Esophagus squamous epithelium (tissue), 5 donors: ENCODE measurements at regions not wholly inside any gene's neighbourhood (a gene's known extent, or its start where the extent isn't known, plus 50 kb on each side); places are given as distances from the start of the nearest gene placed in this dataset.

Source experiments
- DNase-seq: peaks from one replicate; lab custom pipeline; 2025; lab: John Stamatoyannopoulos, UW
- H3K27ac ChIP-seq, 4 donors: fragments of 200-600 bp; sonication (generic); one replicate each; pipeline ENCODE4 v1.5.1; 2016 to 2019; ENCODE audit warnings: mild to moderate bottlenecking in 1 of 4
- H3K27me3 ChIP-seq, 4 donors: fragments of 200-600 bp; sonication (generic); 1 replicate in 3 of 4; 2 replicates in 1 of 4; pipeline versions ENCODE4 v1.5.1 to v1.6.0; 2017 to 2021; ENCODE audit warnings: antibody characterized with exemption in 1 of 4
- H3K36me3 ChIP-seq, 3 donors: fragments of 200-600 bp; sonication (generic); one replicate each; pipeline ENCODE4 v1.5.1; 2016 to 2019
- H3K4me1 ChIP-seq, 3 donors: fragments of 200-600 bp; sonication (generic); one replicate each; pipeline ENCODE4 v1.5.1; 2017 to 2019
- H3K4me3 ChIP-seq, 4 donors: fragments of 200-600 bp; sonication (generic); 1 replicate in 3 of 4; 2 replicates in 1 of 4; pipeline ENCODE4 v1.5.1; 2016 to 2019; ENCODE audit warnings: mild to moderate bottlenecking in 2 of 4, moderate library complexity in 1 of 4
- H3K9me3 ChIP-seq, 3 donors: fragments of 200-600 bp; sonication (generic); one replicate each; pipeline ENCODE4 v1.5.1; 2016 to 2019
- POLR2A ChIP-seq, 4 donors: fragments of 450-650 bp; IDR thresholded peaks; one replicate each; pipeline ENCODE4 v1.6.1; 2017; ENCODE audit warnings: antibody characterized with exemption in 4 of 4, mild to moderate bottlenecking in 4 of 4, moderate library complexity in 3 of 4
- WGBS, 2 donors: methylation state at CpG; one replicate each; pipeline ENCODE4 v1.1.5; 2018; 5-methylcytosine and 5-hydroxymethylcytosine counted together
- intact Hi-C: fragments of 100-400 bp; cut with DNase I; formaldehyde crosslinking; loops from one replicate; pipeline ENCODE4 v1.15.0; 2022
- TF ChIP-seq, protein P1 (sequence below), 6 experiments: fragments of 450-650 bp in 4 of 6; fragments of 200-600 bp in 2 of 6; sonication (generic) in 2 of 6; IDR thresholded peaks; one replicate each; pipeline ENCODE4 v1.5.1; 2016 to 2019; ENCODE audit warnings: antibody characterized with exemption in 6 of 6, mild to moderate bottlenecking in 4 of 6, moderate library complexity in 4 of 6
- donor health status: DM: yes; HTN: yes; CAD: no.

DNA sequence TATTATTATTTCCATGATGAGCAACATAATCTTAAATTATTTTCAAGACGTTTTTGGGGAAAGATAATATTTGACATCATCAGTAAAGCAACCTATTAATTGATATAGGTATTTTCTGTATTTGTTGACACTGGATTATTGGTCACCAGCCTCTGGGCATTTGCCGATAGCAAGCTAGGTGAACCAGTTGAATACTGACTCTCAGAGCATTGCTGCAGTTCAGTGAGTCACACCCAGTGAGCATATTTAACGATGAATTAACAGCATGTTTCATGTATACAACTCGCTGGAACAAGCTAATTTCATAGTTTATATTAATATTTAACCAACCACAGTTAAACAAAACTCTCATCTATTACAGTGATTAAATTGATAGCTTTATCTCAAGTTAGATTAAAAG is 1006.0 kb upstream of the DIAPH2 start:
- WGBS, 2 donors: 26 to 67% methylated on average over 4 of the region's 4 CpGs
- no peak for DNase-seq
- Histone ChIP-seq H3K36me3 (no peaks in the 10 kb centered on the region), H3K4me3 (no peak overlapping the region), H3K4me1 (peaks cover 0 to 32% (median 3%) of the 10 kb centered on the region in 3 donors), H3K27me3 (no peaks in the 10 kb centered on the region), H3K9me3 (no peaks in the 10 kb centered on the region), H3K27ac (peak overlapping the region in 1 of 4 donors; percentile 28)
- intact Hi-C loops: no loop called here
- TF ChIP-seq, protein P1, sequence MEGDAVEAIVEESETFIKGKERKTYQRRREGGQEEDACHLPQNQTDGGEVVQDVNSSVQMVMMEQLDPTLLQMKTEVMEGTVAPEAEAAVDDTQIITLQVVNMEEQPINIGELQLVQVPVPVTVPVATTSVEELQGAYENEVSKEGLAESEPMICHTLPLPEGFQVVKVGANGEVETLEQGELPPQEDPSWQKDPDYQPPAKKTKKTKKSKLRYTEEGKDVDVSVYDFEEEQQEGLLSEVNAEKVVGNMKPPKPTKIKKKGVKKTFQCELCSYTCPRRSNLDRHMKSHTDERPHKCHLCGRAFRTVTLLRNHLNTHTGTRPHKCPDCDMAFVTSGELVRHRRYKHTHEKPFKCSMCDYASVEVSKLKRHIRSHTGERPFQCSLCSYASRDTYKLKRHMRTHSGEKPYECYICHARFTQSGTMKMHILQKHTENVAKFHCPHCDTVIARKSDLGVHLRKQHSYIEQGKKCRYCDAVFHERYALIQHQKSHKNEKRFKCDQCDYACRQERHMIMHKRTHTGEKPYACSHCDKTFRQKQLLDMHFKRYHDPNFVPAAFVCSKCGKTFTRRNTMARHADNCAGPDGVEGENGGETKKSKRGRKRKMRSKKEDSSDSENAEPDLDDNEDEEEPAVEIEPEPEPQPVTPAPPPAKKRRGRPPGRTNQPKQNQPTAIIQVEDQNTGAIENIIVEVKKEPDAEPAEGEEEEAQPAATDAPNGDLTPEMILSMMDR (IDR thresholded peaks at IDR 0.05): no peak
- no peak for TF ChIP-seq POLR2A (IDR thresholded peaks at IDR 0.05)

DNA sequence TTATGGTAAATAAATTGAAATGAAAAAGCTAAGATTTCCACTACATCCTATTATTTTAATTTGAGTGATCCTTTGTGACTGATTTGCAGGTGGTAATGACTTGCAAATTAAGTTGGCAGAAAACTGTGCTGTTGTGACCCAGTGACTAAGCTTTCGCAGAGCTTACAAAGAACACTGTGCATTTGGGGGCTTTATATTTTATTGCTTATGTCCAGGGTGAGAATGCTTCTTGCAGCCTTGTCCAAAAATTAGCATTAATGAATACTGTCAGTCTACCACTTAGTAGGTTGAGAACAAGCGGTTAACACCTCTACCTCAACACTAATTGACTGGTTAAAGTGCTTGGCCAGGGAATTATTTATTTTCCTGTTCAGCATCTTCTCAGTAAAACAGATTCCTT is 991.3 kb upstream of the DIAPH2 start:
- Histone ChIP-seq H3K27ac (no peak overlapping the region), H3K4me1 (no peaks in the 10 kb centered on the region), H3K4me3 (no peak overlapping the region), H3K27me3 (no peaks in the 10 kb centered on the region), H3K9me3 (no peaks in the 10 kb centered on the region), H3K36me3 (no peaks in the 10 kb centered on the region)
- WGBS, 2 donors: 60 to 100% methylated on average over 2 of the region's 2 CpGs
- no peak for TF ChIP-seq POLR2A (IDR thresholded peaks at IDR 0.05)
- TF ChIP-seq, protein P1 (IDR thresholded peaks at IDR 0.05): no peak
- intact Hi-C loops: no loop called here
- no peak for DNase-seq

DNA sequence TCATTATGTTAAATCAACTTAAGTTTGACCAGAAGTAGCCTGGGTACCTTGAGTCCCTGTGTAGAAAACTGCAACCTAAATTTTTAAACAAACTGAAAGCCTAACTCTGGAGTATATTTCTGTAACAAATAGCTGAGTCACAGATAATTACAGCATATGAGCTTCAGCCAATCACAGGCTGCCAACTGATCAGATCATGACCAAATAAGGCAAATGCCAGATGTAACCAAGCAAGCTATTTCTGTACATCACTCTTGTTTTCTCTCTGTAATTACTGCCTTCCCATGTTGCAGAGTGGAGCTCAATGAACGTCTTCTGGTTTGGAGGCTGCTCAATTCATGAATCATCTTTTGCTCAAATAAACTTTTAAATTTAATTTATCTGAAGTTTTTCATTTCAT is 980.9 kb upstream of the DIAPH2 start:
- TF ChIP-seq POLR2A (IDR thresholded peaks at IDR 0.05): no peak
- TF ChIP-seq, protein P1 (IDR thresholded peaks at IDR 0.05): no peak
- 38% methylated on average over 1 of the region's 1 CpG for WGBS, 2 donors
- no peaks in the 10 kb centered on the region for H3K27me3 ChIP-seq

DNA sequence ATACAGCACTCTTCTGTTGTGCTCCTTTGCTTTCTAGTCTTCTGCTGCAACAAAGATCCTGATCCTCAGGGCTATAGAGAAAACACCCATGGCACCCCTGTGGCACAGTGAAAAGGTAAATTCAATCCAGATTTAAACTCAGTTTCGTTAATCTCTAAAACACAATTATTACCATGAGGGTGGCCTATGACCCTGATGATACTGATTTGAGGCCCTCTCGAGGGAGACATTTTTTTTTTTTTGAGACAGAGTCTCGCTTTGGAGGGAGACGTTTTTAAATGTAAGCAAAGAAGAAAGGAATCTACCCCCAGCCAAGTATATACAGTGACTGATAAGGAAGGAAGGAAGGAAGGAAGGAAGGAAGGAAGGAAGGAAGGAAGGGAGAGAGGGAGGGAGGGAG is 967.8 kb upstream of the DIAPH2 start:
- Histone ChIP-seq H3K4me1 (no peaks in the 10 kb centered on the region), H3K27ac (no peak overlapping the region)

More for the DNA sequence above, 980.9 kb upstream of the DIAPH2 start:
- no peak overlapping the region for H3K4me3 ChIP-seq
- H3K9me3 ChIP-seq: peaks cover 0 to 8% (median 0%) of the 10 kb centered on the region in 3 donors
- H3K4me1 ChIP-seq: no peaks in the 10 kb centered on the region
- DNase-seq: no peak
- H3K27ac ChIP-seq: no peak overlapping the region
- intact Hi-C loops: no loop called here
- H3K36me3 ChIP-seq: no peaks in the 10 kb centered on the region

DNA sequence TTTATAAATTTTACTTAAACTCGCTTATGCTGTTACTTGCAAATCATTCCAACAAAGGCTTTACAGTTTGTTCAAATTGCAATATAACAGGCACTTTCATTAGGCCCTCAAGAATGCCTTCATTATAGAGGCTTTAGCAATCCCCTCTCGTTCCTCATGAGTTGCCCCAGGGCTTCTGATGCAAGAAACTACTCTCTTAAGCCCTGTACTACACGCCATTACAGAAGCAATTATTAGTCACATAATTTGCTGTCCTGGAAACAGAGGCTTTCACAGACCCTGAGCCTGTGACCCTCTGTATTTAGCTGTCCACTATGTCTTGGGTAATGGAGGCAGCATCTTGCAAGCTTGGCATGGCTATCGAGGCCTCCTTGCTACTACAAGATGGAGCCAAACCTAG is 965.9 kb upstream of the DIAPH2 start:
- TF ChIP-seq, protein P1 (IDR thresholded peaks at IDR 0.05): no peak
- TF ChIP-seq POLR2A (IDR thresholded peaks at IDR 0.05): no peak
- intact Hi-C loops: no loop called here
- no peak for DNase-seq
- no peaks in the 10 kb centered on the region for H3K27me3 ChIP-seq
- no peak overlapping the region for H3K27ac ChIP-seq
- WGBS, 2 donors: 45 to 80% methylated on average over 1 to 4 of the region's 4 CpGs
- no peak overlapping the region for H3K4me3 ChIP-seq
- H3K36me3 ChIP-seq: no peaks in the 10 kb centered on the region
- H3K9me3 ChIP-seq: no peaks in the 10 kb centered on the region
- H3K4me1 ChIP-seq: no peaks in the 10 kb centered on the region

More for the DNA sequence above, 967.8 kb upstream of the DIAPH2 start:
- no peaks in the 10 kb centered on the region for H3K27me3 ChIP-seq
- no peaks in the 10 kb centered on the region for H3K36me3 ChIP-seq
- H3K4me3 ChIP-seq: no peak overlapping the region
- no peak for DNase-seq
- intact Hi-C loops: no loop called here
- TF ChIP-seq POLR2A (IDR thresholded peaks at IDR 0.05): no peak
- TF ChIP-seq, protein P1 (IDR thresholded peaks at IDR 0.05): no peak
- WGBS, 2 donors: 62 to 79% methylated on average over 4 of the region's 4 CpGs
- no peaks in the 10 kb centered on the region for H3K9me3 ChIP-seq
